ENCODE measurements at regions not wholly inside any gene's neighbourhood (a gene's known extent, or its start where the extent isn't known, plus 50 kb on each side); places are given as distances from the start of the nearest gene placed in this dataset.

- Histone ChIP-seq H3K36me3 (no peaks in the 10 kb centered on the region), H3K27ac (no peak overlapping the region), H3K9me3 (no peaks in the 10 kb centered on the region), H3K27me3 (no peaks in the 10 kb centered on the region), H3K4me1 (ENCODE audit: insufficient read depth) (no peaks in the 10 kb centered on the region), H3K4me3 (no peak overlapping the region)
- DNase-seq, result no peak
- TF ChIP-seq EP300 (IDR thresholded peaks at IDR 0.05) (no peak), CTCF (IDR thresholded peaks at IDR 0.05) (no peak), POLR2A (IDR thresholded peaks at IDR 0.05) (no peak)
- intact Hi-C loops (cut with DNase I), result no loop called here
- 24 to 41% (median 35%) methylated on average over 3 of the region's 3 CpGs for WGBS, 3 donors
Observed at GRCh38 chr3:76943671-76944070, 96.2 kb upstream of the ROBO2 start.

DNA sequence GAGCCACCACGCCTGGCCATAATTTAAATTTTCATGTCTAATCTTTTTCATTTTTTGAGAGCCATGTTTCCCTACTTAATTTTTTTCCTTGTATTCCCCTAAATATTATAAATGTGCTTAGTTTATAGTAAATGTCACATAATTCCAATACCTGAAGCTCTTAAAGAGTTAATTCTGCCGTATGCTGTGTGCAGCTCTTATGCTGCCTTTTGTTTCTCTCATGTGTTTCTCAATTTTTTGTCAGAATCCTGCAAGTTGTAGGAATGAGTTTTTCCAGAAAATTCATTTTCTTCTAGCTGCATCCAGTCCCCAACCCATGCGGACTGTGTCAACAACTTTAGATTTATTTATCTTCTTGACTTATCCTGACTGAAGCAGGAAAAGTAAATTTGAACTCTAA lies 90.9 kb upstream of the ROBO2 start:
- 83 to 93% (median 92%) methylated on average over 3 of the region's 3 CpGs for WGBS, 3 donors
- no peak overlapping the region for H3K4me3 ChIP-seq
- intact Hi-C loops (cut with DNase I), result no loop called here
- H3K27ac ChIP-seq, result no peak overlapping the region
- no peak for DNase-seq
- no peak for TF ChIP-seq CTCF (IDR thresholded peaks at IDR 0.05)
- no peak for TF ChIP-seq POLR2A (IDR thresholded peaks at IDR 0.05)
- no peak for TF ChIP-seq EP300 (IDR thresholded peaks at IDR 0.05)
- H3K4me1 ChIP-seq (ENCODE audit: insufficient read depth), result no peaks in the 10 kb centered on the region
- no peaks in the 10 kb centered on the region for H3K9me3 ChIP-seq
- H3K27me3 ChIP-seq, result no peaks in the 10 kb centered on the region
- H3K36me3 ChIP-seq, result no peaks in the 10 kb centered on the region

GRCh38 chr3:76949462-76949861 lies 90.4 kb upstream of the ROBO2 start:
- Histone ChIP-seq H3K27ac (no peak overlapping the region), H3K27me3 (no peaks in the 10 kb centered on the region), H3K4me3 (no peak overlapping the region), H3K9me3 (no peaks in the 10 kb centered on the region), H3K36me3 (no peaks in the 10 kb centered on the region), H3K4me1 (ENCODE audit: insufficient read depth) (no peaks in the 10 kb centered on the region)
- no peak for DNase-seq
- intact Hi-C loops (cut with DNase I), result no loop called here
- no peak for TF ChIP-seq EP300 (IDR thresholded peaks at IDR 0.05)
- 89 to 91% (median 90%) methylated on average over 9 of the region's 9 CpGs for WGBS, 3 donors

DNA sequence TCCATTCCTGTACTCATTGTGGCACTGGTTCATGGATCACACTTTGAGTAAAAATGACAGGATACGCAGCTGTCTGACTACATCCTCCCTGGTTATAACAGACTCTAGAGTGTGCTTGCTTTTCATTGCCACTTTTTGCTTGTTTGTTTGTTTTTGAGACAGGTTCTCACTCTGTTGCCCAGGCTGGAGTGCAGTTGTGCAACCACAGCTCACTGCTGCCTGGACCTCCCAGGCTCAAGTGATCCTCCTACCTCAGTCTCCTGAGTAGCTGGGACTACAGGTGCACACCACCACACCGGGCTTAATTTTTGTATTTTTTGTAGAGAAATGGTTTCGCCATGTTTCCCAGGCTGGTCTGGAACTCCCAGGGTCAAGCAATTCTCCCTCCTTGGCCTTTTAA lies 89.3 kb upstream of the ROBO2 start:
- TF ChIP-seq POLR2A (IDR thresholded peaks at IDR 0.05) (no peak), CTCF (IDR thresholded peaks at IDR 0.05) (no peak), EP300 (IDR thresholded peaks at IDR 0.05) (no peak)
- Histone ChIP-seq H3K27me3 (no peaks in the 10 kb centered on the region), H3K9me3 (no peaks in the 10 kb centered on the region), H3K27ac (no peak overlapping the region), H3K4me3 (no peak overlapping the region), H3K36me3 (no peaks in the 10 kb centered on the region), H3K4me1 (ENCODE audit: insufficient read depth) (no peaks in the 10 kb centered on the region)
- WGBS, 3 donors, result 96 to 97% (median 96%) methylated on average over 3 of the region's 3 CpGs
- DNase-seq, result no peak
- intact Hi-C loops (cut with DNase I), result no loop called here

GRCh38 chr3:76954412-76954811 lies 85.5 kb upstream of the ROBO2 start:
- Histone ChIP-seq H3K27ac (no peak overlapping the region), H3K27me3 (no peaks in the 10 kb centered on the region), H3K4me1 (ENCODE audit: insufficient read depth) (no peaks in the 10 kb centered on the region), H3K9me3 (no peaks in the 10 kb centered on the region), H3K36me3 (no peaks in the 10 kb centered on the region), H3K4me3 (no peak overlapping the region)
- intact Hi-C loops (cut with DNase I), result no loop called here
- TF ChIP-seq EP300 (IDR thresholded peaks at IDR 0.05), result no peak
- TF ChIP-seq CTCF (IDR thresholded peaks at IDR 0.05), result no peak
- TF ChIP-seq POLR2A (IDR thresholded peaks at IDR 0.05), result no peak
- 65 to 91% (median 66%) methylated on average over 1 of the region's 1 CpG for WGBS, 3 donors
- DNase-seq, result no peak

Measured in ovary (tissue), 7 donors.